Breast epithelium (tissue), 3 donors: ENCODE measurements at regions not wholly inside any gene's neighbourhood (a gene's known extent, or its start where the extent isn't known, plus 50 kb on each side); places are given as distances from the start of the nearest gene placed in this dataset.

Source experiments
- CTCF ChIP-seq, 3 donors: fragments of 450-650 bp; IDR thresholded peaks; one replicate each; pipeline ENCODE4 v1.5.1; 2016 to 2017; ENCODE audit warnings: antibody characterized with exemption in 3 of 3, mild to moderate bottlenecking in 3 of 3, moderate library complexity in 3 of 3
- POLR2A ChIP-seq: fragments of 450-650 bp; IDR thresholded peaks from one replicate; pipeline ENCODE4 v1.6.1; 2016; ENCODE audit warnings: antibody characterized with exemption, mild to moderate bottlenecking, moderate library complexity

- TF ChIP-seq CTCF (IDR thresholded peaks at IDR 0.05) (no peak), POLR2A (no peak)
Measured at GRCh38 chr7:46134385-46134784, 213.3 kb upstream of the IGFBP3 start.
